A549 (cell line): ENCODE measurements at regions not wholly inside any gene's neighbourhood (a gene's known extent, or its start where the extent isn't known, plus 50 kb on each side); places are given as distances from the start of the nearest gene placed in this dataset.

Experiments used
- ATAC-seq, 2 experiments: fragments of 200-7000 bp in 1 of 2; fragments of >200 bp in 1 of 2; cut with Nextera tagmentation in 1 of 2; cut with Tn5 transposase in 1 of 2; 3 replicates each; pipeline versions ENCODE4 v1.8.0 to v1.9.1; 2018 to 2020; ENCODE audit warnings: mild to moderate bottlenecking in 1 of 2, moderate library complexity in 1 of 2
- CTCF ChIA-PET: fragments of 300-600 bp; sonication (Branson Sonifier 250); formaldehyde crosslinking; extraction: SDS; loops from one replicate; lab custom pipeline; 2021; ENCODE audit warnings: antibody characterized with exemption, inconsistent platforms; lab: Yijun Ruan, JAX
- POLR2A ChIA-PET: fragments of 350-600 bp; formaldehyde crosslinking; extraction: SDS; loops from one replicate; lab custom pipeline; 2021; ENCODE audit warnings: antibody characterized with exemption, inconsistent platforms; lab: Yijun Ruan, JAX
- DNase-seq, 2 experiments: peaks; one replicate each; pipeline versions ENCODE4 v3.0.0 to v3.0.0-alpha.2; 2011 to 2016; ENCODE audit warnings: low read depth in 1 of 2, low spot score in 1 of 2
- FAIRE-seq: peaks from 2 replicates; lab custom pipeline; 2011; peaks lifted over from hg19 to GRCh38; lab: Jason Lieb, UNC
- H3K27ac ChIP-seq, 2 experiments: fragments of >200 bp; sonication (Bioruptor Twin); formaldehyde crosslinking; 3 replicates each; pipeline ENCODE4 v1.5.1; 2016 to 2017
- H3K4me1 ChIP-seq: fragments of >200 bp; sonication (Bioruptor Twin); formaldehyde crosslinking; 3 replicates; pipeline ENCODE4 v1.6.1; 2016
- H3K4me2 ChIP-seq: fragments of >200 bp; sonication (Bioruptor Twin); formaldehyde crosslinking; 3 replicates; pipeline ENCODE4 v1.6.1; 2016
- H3K4me3 ChIP-seq: fragments of >200 bp; sonication (Bioruptor Twin); formaldehyde crosslinking; 3 replicates; pipeline ENCODE4 v1.5.1; 2016
- H3K9me3 ChIP-seq: fragments of >200 bp; sonication (Bioruptor Twin); formaldehyde crosslinking; 3 replicates; pipeline ENCODE4 v1.6.1; 2016
- CBX2 ChIP-seq: fragments of 200-600 bp; sonication (generic); IDR thresholded peaks from 2 replicates; pipeline ENCODE4 v1.6.1; 2016; ENCODE audit warnings: low read depth, mild to moderate bottlenecking, borderline replicate concordance
- CHD2 ChIP-seq: fragments of 150-350 bp; IDR thresholded peaks from 2 replicates; pipeline ENCODE4 v1.6.1; 2014; ENCODE audit warnings: low read length; ENCODE audit not compliant: partially characterized antibody
- EHF ChIP-seq: fragments of 250-450 bp; sonication (Bioruptor Pico); IDR thresholded peaks from 2 replicates; pipeline ENCODE4 v1.5.0; 2020; ENCODE audit warnings: mild to moderate bottlenecking
- EHMT2 ChIP-seq: fragments of 200-600 bp; sonication (generic); IDR thresholded peaks from 2 replicates; pipeline ENCODE4 v1.6.1; 2016; ENCODE audit warnings: antibody characterized with exemption, low read depth, mild to moderate bottlenecking, moderate library complexity
- EP300 ChIP-seq, 2 experiments: fragments of >200 bp; sonication (Bioruptor Twin); formaldehyde crosslinking; IDR thresholded peaks; 2 replicates in 1 of 2; 3 replicates in 1 of 2; pipeline ENCODE4 v1.6.1; 2016 to 2017
- GATA3 ChIP-seq: IDR thresholded peaks from 2 replicates; pipeline ENCODE4 v1.6.1; 2012; ENCODE audit warnings: borderline replicate concordance
- HDAC2 ChIP-seq: fragments of 200-600 bp; sonication (generic); IDR thresholded peaks from 2 replicates; pipeline ENCODE4 v1.6.1; 2016
- HOXB13 ChIP-seq: fragments of 250-450 bp; sonication (Bioruptor Pico); IDR thresholded peaks from 2 replicates; pipeline ENCODE4 v1.5.0; 2020; ENCODE audit warnings: low read depth, mild to moderate bottlenecking, moderate library complexity
- HOXB5 ChIP-seq: fragments of 250-450 bp; sonication (Bioruptor Pico); IDR thresholded peaks from 2 replicates; pipeline ENCODE4 v1.5.0; 2020; ENCODE audit warnings: mild to moderate bottlenecking, moderate library complexity
- JUN ChIP-seq, 2 experiments: fragments of >200 bp; sonication (Bioruptor Twin); formaldehyde crosslinking; IDR thresholded peaks; 2 replicates in 1 of 2; 3 replicates in 1 of 2; pipeline ENCODE4 v1.6.1; 2016 to 2017
- MAFK ChIP-seq: fragments of 450-650 bp; IDR thresholded peaks from 2 replicates; pipeline ENCODE4 v1.6.1; 2014; ENCODE audit not compliant: partially characterized antibody
- MAZ ChIP-seq: fragments of 150-350 bp; IDR thresholded peaks from 2 replicates; pipeline ENCODE4 v1.6.1; 2014; ENCODE audit warnings: antibody characterized with exemption, low read depth, low read length, borderline replicate concordance
- MYC ChIP-seq: IDR thresholded peaks from 2 replicates; pipeline ENCODE4 v1.6.1; 2012; ENCODE audit warnings: mild to moderate bottlenecking, inconsistent platforms, low read length, improper control_type of control experiment, borderline replicate concordance
- NFE2L2 ChIP-seq: fragments of 150-350 bp; conservative IDR thresholded peaks from 2 replicates; pipeline ENCODE4 v1.6.1; 2014; ENCODE audit warnings: low read length
- NR3C1 ChIP-seq: fragments of >200 bp; sonication (Bioruptor Twin); formaldehyde crosslinking; IDR thresholded peaks from 3 replicates; pipeline ENCODE4 v1.6.1; 2017
- PHF8 ChIP-seq: fragments of 200-600 bp; sonication (generic); IDR thresholded peaks from 2 replicates; pipeline ENCODE4 v1.6.1; 2016; ENCODE audit warnings: low read depth, mild to moderate bottlenecking, antibody characterized with exemption, moderate library complexity, borderline replicate concordance
- POLR2A ChIP-seq: IDR thresholded peaks from 2 replicates; pipeline ENCODE4 v1.6.1; 2012; ENCODE audit warnings: mild to moderate bottlenecking, low read length
- POLR2AphosphoS2 ChIP-seq: conservative IDR thresholded peaks from 2 replicates; pipeline ENCODE4 v1.6.1; 2012; ENCODE audit warnings: low read length, improper control_type of control experiment, inconsistent platforms
- RCOR1 ChIP-seq: fragments of 150-350 bp; IDR thresholded peaks from 2 replicates; pipeline ENCODE4 v1.6.1; 2014; ENCODE audit warnings: antibody characterized with exemption, low read length, low read depth
- RFX5 ChIP-seq: fragments of 450-650 bp; IDR thresholded peaks from 2 replicates; pipeline ENCODE4 v1.7.1; 2014; ENCODE audit warnings: antibody characterized with exemption, mild to moderate bottlenecking, moderate library complexity
- TFCP2L1 ChIP-seq: fragments of 250-450 bp; sonication (Bioruptor Pico); IDR thresholded peaks from 2 replicates; pipeline ENCODE4 v1.5.0; 2021; ENCODE audit warnings: mild to moderate bottlenecking
- TP53 ChIP-seq: fragments of 250-450 bp; sonication (Bioruptor Pico); IDR thresholded peaks from 2 replicates; pipeline ENCODE4 v1.5.0; 2021; ENCODE audit warnings: mild to moderate bottlenecking, moderate library complexity
- ZNF302 ChIP-seq: fragments of 250-450 bp; sonication (Bioruptor Pico); IDR thresholded peaks from 2 replicates; pipeline ENCODE4 v1.9.0; 2021; ENCODE audit warnings: inconsistent platforms, mild to moderate bottlenecking, moderate library complexity
- WGBS: methylation state at CpG from one replicate; pipeline ENCODE4 v1.1.6; 2017; ENCODE audit errors: missing lambda C conversion rate; 5-methylcytosine and 5-hydroxymethylcytosine counted together
- TF ChIP-seq, protein P1 (sequence below): fragments of 200-600 bp; sonication (generic); IDR thresholded peaks from 2 replicates; pipeline ENCODE4 v1.6.1; 2016; ENCODE audit warnings: antibody characterized with exemption, mild to moderate bottlenecking, moderate library complexity
- TF ChIP-seq, protein P2 (sequence below): fragments of >200 bp; sonication (Bioruptor Twin); formaldehyde crosslinking; IDR thresholded peaks from 3 replicates; pipeline ENCODE4 v1.5.1; 2016
- TF ChIP-seq, protein P3 (sequence below): fragments of 450-650 bp; IDR thresholded peaks from 2 replicates; pipeline ENCODE4 v1.6.1; 2014; ENCODE audit warnings: antibody characterized with exemption
- TF ChIP-seq, protein P4 (sequence below): IDR thresholded peaks from 2 replicates; pipeline ENCODE4 v1.6.1; 2012

DNA sequence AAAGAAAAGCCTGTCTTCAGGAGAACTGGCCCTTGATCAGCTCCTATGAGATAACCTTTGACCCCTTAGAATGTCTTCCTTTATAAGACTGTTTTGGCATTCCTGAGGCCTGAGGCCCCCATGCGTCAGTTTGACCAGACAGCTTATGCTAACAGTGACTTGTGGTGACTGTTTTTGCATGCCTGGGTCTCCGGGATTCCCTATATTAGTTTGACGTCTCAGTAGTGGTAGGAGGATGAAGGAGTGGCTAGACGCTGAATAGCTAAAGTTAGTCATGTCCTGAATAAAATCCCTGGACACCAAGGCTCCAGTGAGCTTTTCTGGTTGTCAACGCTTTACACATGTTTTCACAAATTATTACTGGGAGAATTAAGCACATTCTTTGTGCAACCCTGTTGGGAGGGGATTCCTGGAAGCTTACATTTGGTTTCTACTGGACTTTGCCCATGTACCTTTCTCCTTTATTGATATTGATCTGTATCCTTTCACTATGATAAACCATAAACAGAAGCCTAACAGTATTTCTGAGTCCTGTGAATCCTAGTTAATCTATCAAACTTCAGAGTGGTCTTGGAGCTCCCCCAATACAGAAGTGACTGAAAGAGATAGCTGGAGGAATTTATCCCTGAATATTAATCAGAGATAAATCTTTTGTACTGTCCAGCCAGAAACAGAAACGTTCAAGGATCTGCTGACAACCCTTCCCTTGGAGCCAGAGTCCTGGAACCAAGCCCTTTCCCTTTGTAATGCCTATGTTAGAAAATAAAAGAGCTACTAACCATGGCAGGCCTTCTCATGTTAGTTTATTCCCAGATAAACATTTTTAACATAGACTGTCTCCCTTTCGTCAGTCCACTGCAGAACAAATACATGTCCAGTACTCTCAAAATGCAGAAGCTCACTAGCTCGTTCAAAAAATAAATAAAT, 479.2 kb downstream of the RPS29 start:
- DNase-seq = no peak
- CTCF ChIA-PET = no interaction called here
- POLR2A ChIA-PET = no interaction called here
- H3K9me3 ChIP-seq = no peaks in the 10 kb centered on the region
- ATAC-seq = no peak
- H3K27ac ChIP-seq = no peak overlapping the region
- no peak overlapping the region for H3K4me3 ChIP-seq
- no peak for FAIRE-seq
- 7% methylated on average over 8 of the region's 8 CpGs for WGBS
- no peak overlapping the region for H3K4me2 ChIP-seq
- H3K4me1 ChIP-seq = no peaks in the 10 kb centered on the region
- TF ChIP-seq RCOR1 = no peak
- no peak for TF ChIP-seq HDAC2
- no peak for TF ChIP-seq RFX5
- no peak for TF ChIP-seq EHMT2
- no peak for TF ChIP-seq POLR2A
- no peak for TF ChIP-seq CBX2
- no peak for TF ChIP-seq TP53
- no peak for TF ChIP-seq TFCP2L1 (CRISPR knock-in tag)
- no peak for TF ChIP-seq GATA3
- TF ChIP-seq, protein P1, sequence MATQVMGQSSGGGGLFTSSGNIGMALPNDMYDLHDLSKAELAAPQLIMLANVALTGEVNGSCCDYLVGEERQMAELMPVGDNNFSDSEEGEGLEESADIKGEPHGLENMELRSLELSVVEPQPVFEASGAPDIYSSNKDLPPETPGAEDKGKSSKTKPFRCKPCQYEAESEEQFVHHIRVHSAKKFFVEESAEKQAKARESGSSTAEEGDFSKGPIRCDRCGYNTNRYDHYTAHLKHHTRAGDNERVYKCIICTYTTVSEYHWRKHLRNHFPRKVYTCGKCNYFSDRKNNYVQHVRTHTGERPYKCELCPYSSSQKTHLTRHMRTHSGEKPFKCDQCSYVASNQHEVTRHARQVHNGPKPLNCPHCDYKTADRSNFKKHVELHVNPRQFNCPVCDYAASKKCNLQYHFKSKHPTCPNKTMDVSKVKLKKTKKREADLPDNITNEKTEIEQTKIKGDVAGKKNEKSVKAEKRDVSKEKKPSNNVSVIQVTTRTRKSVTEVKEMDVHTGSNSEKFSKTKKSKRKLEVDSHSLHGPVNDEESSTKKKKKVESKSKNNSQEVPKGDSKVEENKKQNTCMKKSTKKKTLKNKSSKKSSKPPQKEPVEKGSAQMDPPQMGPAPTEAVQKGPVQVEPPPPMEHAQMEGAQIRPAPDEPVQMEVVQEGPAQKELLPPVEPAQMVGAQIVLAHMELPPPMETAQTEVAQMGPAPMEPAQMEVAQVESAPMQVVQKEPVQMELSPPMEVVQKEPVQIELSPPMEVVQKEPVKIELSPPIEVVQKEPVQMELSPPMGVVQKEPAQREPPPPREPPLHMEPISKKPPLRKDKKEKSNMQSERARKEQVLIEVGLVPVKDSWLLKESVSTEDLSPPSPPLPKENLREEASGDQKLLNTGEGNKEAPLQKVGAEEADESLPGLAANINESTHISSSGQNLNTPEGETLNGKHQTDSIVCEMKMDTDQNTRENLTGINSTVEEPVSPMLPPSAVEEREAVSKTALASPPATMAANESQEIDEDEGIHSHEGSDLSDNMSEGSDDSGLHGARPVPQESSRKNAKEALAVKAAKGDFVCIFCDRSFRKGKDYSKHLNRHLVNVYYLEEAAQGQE = no peak
- TF ChIP-seq PHF8 = no peak
- no peak for TF ChIP-seq EHF (CRISPR knock-in tag)
- TF ChIP-seq, protein P2, sequence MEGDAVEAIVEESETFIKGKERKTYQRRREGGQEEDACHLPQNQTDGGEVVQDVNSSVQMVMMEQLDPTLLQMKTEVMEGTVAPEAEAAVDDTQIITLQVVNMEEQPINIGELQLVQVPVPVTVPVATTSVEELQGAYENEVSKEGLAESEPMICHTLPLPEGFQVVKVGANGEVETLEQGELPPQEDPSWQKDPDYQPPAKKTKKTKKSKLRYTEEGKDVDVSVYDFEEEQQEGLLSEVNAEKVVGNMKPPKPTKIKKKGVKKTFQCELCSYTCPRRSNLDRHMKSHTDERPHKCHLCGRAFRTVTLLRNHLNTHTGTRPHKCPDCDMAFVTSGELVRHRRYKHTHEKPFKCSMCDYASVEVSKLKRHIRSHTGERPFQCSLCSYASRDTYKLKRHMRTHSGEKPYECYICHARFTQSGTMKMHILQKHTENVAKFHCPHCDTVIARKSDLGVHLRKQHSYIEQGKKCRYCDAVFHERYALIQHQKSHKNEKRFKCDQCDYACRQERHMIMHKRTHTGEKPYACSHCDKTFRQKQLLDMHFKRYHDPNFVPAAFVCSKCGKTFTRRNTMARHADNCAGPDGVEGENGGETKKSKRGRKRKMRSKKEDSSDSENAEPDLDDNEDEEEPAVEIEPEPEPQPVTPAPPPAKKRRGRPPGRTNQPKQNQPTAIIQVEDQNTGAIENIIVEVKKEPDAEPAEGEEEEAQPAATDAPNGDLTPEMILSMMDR = no peak
- TF ChIP-seq POLR2AphosphoS2 = no peak
- no peak for TF ChIP-seq NFE2L2
- no peak for TF ChIP-seq MAZ
- TF ChIP-seq HOXB5 = no peak

DNA sequence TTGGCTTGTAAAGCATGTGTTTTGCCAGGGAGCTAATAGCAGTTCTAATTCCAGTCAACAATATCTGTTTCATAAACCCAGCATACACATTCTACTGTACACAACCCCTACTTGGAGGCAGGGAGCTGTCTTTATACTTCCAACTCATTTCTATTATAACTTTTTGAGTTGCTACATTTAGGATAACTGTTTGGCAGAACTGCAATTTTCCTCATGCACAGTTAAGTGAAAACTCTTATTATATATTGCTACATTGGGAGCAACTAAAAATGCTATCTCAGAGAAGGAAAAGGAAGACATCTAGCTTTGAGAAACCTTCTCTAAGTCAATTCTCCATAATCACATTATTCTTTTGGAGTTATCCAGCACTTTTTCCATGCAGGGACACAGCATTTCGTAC, 480.2 kb downstream of the RPS29 start:
- Histone ChIP-seq H3K4me2 (no peak overlapping the region), H3K27ac (no peak overlapping the region), H3K4me1 (no peaks in the 10 kb centered on the region), H3K9me3 (no peaks in the 10 kb centered on the region), H3K4me3 (no peak overlapping the region)
- DNase-seq (no peak), FAIRE-seq (no peak), ATAC-seq (no peak)
- ChIA-PET POLR2A (no interaction called here), CTCF (no interaction called here)
- TF ChIP-seq NFE2L2 (no peak), EP300 (IDR thresholded peaks at IDR 0.05) (no peak), RFX5 (no peak), TFCP2L1 (CRISPR knock-in tag) (no peak), EHMT2 (no peak), HOXB13 (CRISPR knock-in tag) (no peak), NR3C1 (no peak), CBX2 (no peak), MYC (no peak), HOXB5 (no peak), ZNF302 (CRISPR knock-in tag) (no peak), MAFK (no peak), CHD2 (no peak), PHF8 (no peak), POLR2AphosphoS2 (no peak), JUN (IDR thresholded peaks at IDR 0.05) (no peak)
- TF ChIP-seq, protein P3, sequence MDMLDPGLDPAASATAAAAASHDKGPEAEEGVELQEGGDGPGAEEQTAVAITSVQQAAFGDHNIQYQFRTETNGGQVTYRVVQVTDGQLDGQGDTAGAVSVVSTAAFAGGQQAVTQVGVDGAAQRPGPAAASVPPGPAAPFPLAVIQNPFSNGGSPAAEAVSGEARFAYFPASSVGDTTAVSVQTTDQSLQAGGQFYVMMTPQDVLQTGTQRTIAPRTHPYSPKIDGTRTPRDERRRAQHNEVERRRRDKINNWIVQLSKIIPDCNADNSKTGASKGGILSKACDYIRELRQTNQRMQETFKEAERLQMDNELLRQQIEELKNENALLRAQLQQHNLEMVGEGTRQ = no peak
- TF ChIP-seq, protein P4, sequence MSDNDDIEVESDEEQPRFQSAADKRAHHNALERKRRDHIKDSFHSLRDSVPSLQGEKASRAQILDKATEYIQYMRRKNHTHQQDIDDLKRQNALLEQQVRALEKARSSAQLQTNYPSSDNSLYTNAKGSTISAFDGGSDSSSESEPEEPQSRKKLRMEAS = no peak
- TF ChIP-seq, protein P2 = no peak
- 0% methylated on average over 1 of the region's 1 CpG for WGBS
